Endothelial cell of umbilical vein (primary cell): ENCODE measurements at regions not wholly inside any gene's neighbourhood (a gene's known extent, or its start where the extent isn't known, plus 50 kb on each side); places are given as distances from the start of the nearest gene placed in this dataset.

Source experiments
- BruUV-seq: library from RNA; stranded (reverse); fragments of 400-500 nt; replicated peaks from 2 replicates; lab custom pipeline; 2021; lab: Mats Ljungman, UMichigan
- CTCF ChIA-PET: fragments of 300-600, 350-600 bp; sonication (Branson Sonifier 250); formaldehyde crosslinking; loops from one replicate; lab custom pipeline; 2021; ENCODE audit warnings: antibody characterized with exemption, inconsistent platforms; lab: Charles Lee
- POLR2A ChIA-PET: fragments of 300-600, 350-600 bp; sonication (Branson Sonifier 250); formaldehyde crosslinking; loops from one replicate; lab custom pipeline; 2021; ENCODE audit warnings: antibody characterized with exemption, inconsistent platforms; lab: Charles Lee
- DNase-seq: peaks from one replicate; pipeline ENCODE4 v3.0.0-alpha.2; 2011; ENCODE audit warnings: low read depth, low spot score
- FAIRE-seq: peaks from 2 replicates; lab custom pipeline; 2011; peaks lifted over from hg19 to GRCh38; lab: Jason Lieb, UNC
- H2AFZ ChIP-seq: 2 replicates; pipeline ENCODE4 v1.6.0; 2012; ENCODE audit warnings: low read depth, low read length, control low read depth, inconsistent platforms
- H3K27ac ChIP-seq: 2 replicates; pipeline ENCODE4 v1.5.1; 2011; ENCODE audit warnings: low read depth, mild to moderate bottlenecking, control low read depth, low read length, moderate library complexity; ENCODE audit not compliant: insufficient read depth
- H3K27me3 ChIP-seq, 2 experiments: 2 replicates each; pipeline versions ENCODE4 v1.6.0 to v1.6.1; 2011; ENCODE audit warnings: low read length in 2 of 2, mixed read lengths in 1 of 2; ENCODE audit not compliant: control insufficient read depth in 2 of 2, insufficient read depth in 2 of 2
- H3K36me3 ChIP-seq, 2 experiments: 2 replicates in 1 of 2; 3 replicates in 1 of 2; pipeline ENCODE4 v1.5.1; 2011; ENCODE audit warnings: low read length in 2 of 2, mild to moderate bottlenecking in 1 of 2, moderate library complexity in 1 of 2; ENCODE audit not compliant: control insufficient read depth in 2 of 2, insufficient read depth in 2 of 2; ENCODE audit errors: extremely low read depth in 1 of 2
- H3K4me1 ChIP-seq: 3 replicates; pipeline ENCODE4 v1.5.1; 2011; ENCODE audit warnings: mild to moderate bottlenecking, low read length; ENCODE audit not compliant: control insufficient read depth, insufficient read depth; ENCODE audit errors: extremely low read depth
- H3K4me2 ChIP-seq: 2 replicates; pipeline ENCODE4 v1.6.1; 2011; ENCODE audit warnings: low read length, control low read depth, mixed read lengths; ENCODE audit not compliant: insufficient read depth
- H3K4me3 ChIP-seq, 3 experiments: fragments of 200-600 bp in 1 of 3; sonication (generic), shearing (Covaris generic) in 1 of 3; replicated peaks in 1 of 3; 2 replicates each; pipeline ENCODE4 v1.5.1; 2011 to 2016; ENCODE audit warnings: control low read depth in 3 of 3, low read length in 3 of 3, mild to moderate bottlenecking in 2 of 3, inconsistent platforms in 1 of 3, low read depth in 1 of 3, moderate library complexity in 1 of 3; ENCODE audit not compliant: insufficient read depth in 1 of 3
- H3K79me2 ChIP-seq: 2 replicates; pipeline ENCODE4 v1.6.0; 2012; ENCODE audit warnings: low read length, inconsistent platforms; ENCODE audit not compliant: control insufficient read depth, insufficient read depth
- H3K9ac ChIP-seq: replicated peaks from 2 replicates; pipeline ENCODE3; 2011; ENCODE audit warnings: low read length, control low read depth; ENCODE audit not compliant: insufficient read depth; ENCODE audit errors: extremely low read depth
- H3K9me1 ChIP-seq: replicated peaks from 3 replicates; pipeline ENCODE4 v1.6.0; 2011; ENCODE audit warnings: mild to moderate bottlenecking, low read length; ENCODE audit not compliant: control insufficient read depth, insufficient read depth; ENCODE audit errors: extremely low read depth
- H3K9me3 ChIP-seq: replicated peaks from 2 replicates; pipeline ENCODE4 v1.5.1; 2012; ENCODE audit warnings: low read length, inconsistent platforms; ENCODE audit not compliant: control insufficient read depth, insufficient read depth
- H4K20me1 ChIP-seq: replicated peaks from 2 replicates; pipeline ENCODE3; 2011; ENCODE audit warnings: mild to moderate bottlenecking, low read length; ENCODE audit not compliant: control insufficient read depth, insufficient read depth; ENCODE audit errors: extremely low read depth
- CTCF ChIP-seq, 2 donors: IDR thresholded peaks; 1 replicate in 1 of 2; 2 replicates in 1 of 2; pipeline ENCODE4 v1.5.1; 2011; ENCODE audit warnings: low read length in 2 of 2, mild to moderate bottlenecking in 2 of 2, moderate library complexity in 2 of 2, control low read depth in 1 of 2, inconsistent platforms in 1 of 2, low read depth in 1 of 2; ENCODE audit not compliant: insufficient read depth in 1 of 2; ENCODE audit errors: extremely low read depth in 1 of 2
- EZH2 ChIP-seq: IDR thresholded peaks from 2 replicates; pipeline ENCODE4 v1.6.1; 2012; ENCODE audit warnings: borderline replicate concordance, low read depth, mild to moderate bottlenecking, moderate library complexity, low read length, inconsistent platforms; ENCODE audit not compliant: severe bottlenecking
- JUN ChIP-seq: IDR thresholded peaks from 2 replicates; pipeline ENCODE4 v1.6.1; 2011; ENCODE audit warnings: borderline replicate concordance, low read depth; ENCODE audit not compliant: insufficient read length, insufficient read depth
- MAX ChIP-seq: IDR thresholded peaks from 2 replicates; pipeline ENCODE4 v1.6.1; 2011; ENCODE audit not compliant: insufficient read depth, insufficient read length
- POLR2A ChIP-seq: IDR thresholded peaks from 2 replicates; pipeline ENCODE4 v1.6.1; 2012; ENCODE audit warnings: low read depth, mild to moderate bottlenecking, control low read depth, low read length
- dilution Hi-C: fragments of 300-500 bp; cut with MboI; formaldehyde crosslinking; loops from one replicate; pipeline ENCODE4 v1.15.0; 2019; ENCODE audit warnings: low sequenced_read_pairs; ENCODE audit not compliant: extremely low pct_ligation_motif_present
- intact Hi-C: fragments of 100-400 bp; cut with micrococcal nuclease; formaldehyde crosslinking; loops from one replicate; pipeline ENCODE4 v1.10.0; 2022

- H3K4me3 ChIP-seq, result no peak overlapping the region
- TF ChIP-seq JUN, result no peak
- TF ChIP-seq CTCF (IDR thresholded peaks at IDR 0.05; ENCODE audit: extremely low read depth in 1 of 2, insufficient read depth in 1 of 2, low read depth in 1 of 2, low read length in 2 of 2), result no peak
- TF ChIP-seq MAX, result no peak
- TF ChIP-seq EZH2, result no peak
- no peak for TF ChIP-seq POLR2A
- dilution Hi-C loops, result no loop called here
Measured at GRCh38 chr13:40391788-40392187, 274.7 kb downstream of the FOXO1 start.

More at GRCh38 chr13:40391788-40392187, 274.7 kb downstream of the FOXO1 start:
- no peaks in the 10 kb centered on the region for H4K20me1 ChIP-seq
- no peaks in the 10 kb centered on the region for H3K27me3 ChIP-seq
- intact Hi-C loops, result no loop called here
- DNase-seq (no peak), FAIRE-seq (no peak)
- no peak overlapping the region for H3K4me2 ChIP-seq
- ChIA-PET POLR2A (no interaction called here), CTCF (no interaction called here)
- H3K79me2 ChIP-seq, result no peaks in the 10 kb centered on the region
- no TSS peak for BruUV-seq
- H3K9me1 ChIP-seq, result no peaks in the 10 kb centered on the region
- no peak overlapping the region for H2AFZ ChIP-seq
- H3K27ac ChIP-seq, result no peak overlapping the region
- H3K36me3 ChIP-seq, result no peaks in the 10 kb centered on the region
- H3K9ac ChIP-seq, result no peak overlapping the region
- peaks cover 4% of the 10 kb centered on the region for H3K4me1 ChIP-seq
- H3K9me3 ChIP-seq, result no peaks in the 10 kb centered on the region
